ENCODE measurements at regions not wholly inside any gene's neighbourhood (a gene's known extent, or its start where the extent isn't known, plus 50 kb on each side); places are given as distances from the start of the nearest gene placed in this dataset.

- ATAC-seq, result no peak
- no peak for DNase-seq (ENCODE audit: low read depth, low spot score)
- ChIA-PET CTCF (interaction anchor here (0.6 kb wide), 2 partner anchors 56 to 447 kb away, joined by 3 read pairs; no protein-coding TSS in a partner anchor), POLR2A (no interaction called here)
- TF ChIP-seq SIN3A (IDR thresholded peaks at IDR 0.05; ENCODE audit: borderline replicate concordance, insufficient read depth, low read depth, low read length), result no peak
- TF ChIP-seq CTCF (IDR thresholded peaks at IDR 0.05), result peak; percentile 62
- no peak for TF ChIP-seq TCF7L2 (IDR thresholded peaks at IDR 0.05; ENCODE audit: low read depth, low read length)
- Histone ChIP-seq H3K36me3 (ENCODE audit: control insufficient read depth, insufficient read depth, low read length) (no peaks in the 10 kb centered on the region), H3K27me3 (ENCODE audit: control insufficient read depth, insufficient read depth, low read length) (no peaks in the 10 kb centered on the region), H3K4me1 (ENCODE audit: control insufficient read depth, insufficient read depth, low read length) (no peaks in the 10 kb centered on the region), H3K9me3 (ENCODE audit: control insufficient read depth, insufficient read depth, low read depth, low read length) (no peaks in the 10 kb centered on the region; the same call in 1 of the 2 replicates), H3K27ac (ENCODE audit: low read length) (no peak overlapping the region), H3K4me3 (ENCODE audit: low read depth in 2 of 2, low read length in 2 of 2) (no peak overlapping the region)
- in situ Hi-C loops (cut with HindIII; ENCODE audit: low pct_unique_long_range_greater_than_20kb, low sequenced_read_pairs) (no loop called here), intact Hi-C loops (cut with micrococcal nuclease; ENCODE audit: unreplicated experiment) (no loop called here)
- no TSS peak for BruUV-seq (replicated peaks)
These were observed 1074.9 kb downstream of the FAM181B start for GRCh38 chr11:81658722-81659121.

- in situ Hi-C loops (cut with HindIII; ENCODE audit: low pct_unique_long_range_greater_than_20kb, low sequenced_read_pairs), result no loop called here
- ChIA-PET CTCF (no interaction called here), POLR2A (interaction anchor here (0.6 kb wide), 1 partner anchor 744 kb away, joined by 6 read pairs; no protein-coding TSS in a partner anchor)
- H3K36me3 ChIP-seq (ENCODE audit: control insufficient read depth, insufficient read depth, low read length), result no peaks in the 10 kb centered on the region
- BruUV-seq (replicated peaks), result no TSS peak
- H3K4me3 ChIP-seq (ENCODE audit: low read depth in 2 of 2, low read length in 2 of 2), result no peak overlapping the region
- TF ChIP-seq SIN3A (IDR thresholded peaks at IDR 0.05; ENCODE audit: borderline replicate concordance, insufficient read depth, low read depth, low read length), result no peak
- TF ChIP-seq CTCF (IDR thresholded peaks at IDR 0.05), result no peak
- TF ChIP-seq POLR2AphosphoS5 (IDR thresholded peaks at IDR 0.05; ENCODE audit: low read depth, low read length), result no peak
- no peak for TF ChIP-seq REST (IDR thresholded peaks at IDR 0.05; ENCODE audit: insufficient read depth in 1 of 2, low read depth in 2 of 2, low read length in 1 of 2)
- no peak for TF ChIP-seq TCF7L2 (IDR thresholded peaks at IDR 0.05; ENCODE audit: low read depth, low read length)
- H3K4me1 ChIP-seq (ENCODE audit: control insufficient read depth, insufficient read depth, low read length), result no peaks in the 10 kb centered on the region
- no peak overlapping the region for H3K27ac ChIP-seq (ENCODE audit: low read length)
- no peaks in the 10 kb centered on the region for H3K9me3 ChIP-seq (ENCODE audit: control insufficient read depth, insufficient read depth, low read depth, low read length)
- no peaks in the 10 kb centered on the region for H3K27me3 ChIP-seq (ENCODE audit: control insufficient read depth, insufficient read depth, low read length)
- DNase-seq (ENCODE audit: low read depth, low spot score) (no peak), ATAC-seq (no peak)
- intact Hi-C loops (cut with micrococcal nuclease; ENCODE audit: unreplicated experiment), result no loop called here
These were observed 1078.3 kb downstream of the FAM181B start for GRCh38 chr11:81655351-81655750.

All from Panc1 (cell line).